ENCODE measurements at regions not wholly inside any gene's neighbourhood (a gene's known extent, or its start where the extent isn't known, plus 50 kb on each side); places are given as distances from the start of the nearest gene placed in this dataset.

GRCh38 chr14:81936902-81937301 lies 403.2 kb upstream of the SEL1L start (continued):
- no peak for TF ChIP-seq ZNF331 (CRISPR knock-in tag; IDR thresholded peaks at IDR 0.05; ENCODE audit: low read depth)
- TF ChIP-seq CREB1 (CRISPR knock-in tag; IDR thresholded peaks at IDR 0.05; ENCODE audit: low read depth) = no peak
- TF ChIP-seq, protein P1, sequence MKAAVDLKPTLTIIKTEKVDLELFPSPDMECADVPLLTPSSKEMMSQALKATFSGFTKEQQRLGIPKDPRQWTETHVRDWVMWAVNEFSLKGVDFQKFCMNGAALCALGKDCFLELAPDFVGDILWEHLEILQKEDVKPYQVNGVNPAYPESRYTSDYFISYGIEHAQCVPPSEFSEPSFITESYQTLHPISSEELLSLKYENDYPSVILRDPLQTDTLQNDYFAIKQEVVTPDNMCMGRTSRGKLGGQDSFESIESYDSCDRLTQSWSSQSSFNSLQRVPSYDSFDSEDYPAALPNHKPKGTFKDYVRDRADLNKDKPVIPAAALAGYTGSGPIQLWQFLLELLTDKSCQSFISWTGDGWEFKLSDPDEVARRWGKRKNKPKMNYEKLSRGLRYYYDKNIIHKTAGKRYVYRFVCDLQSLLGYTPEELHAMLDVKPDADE (IDR thresholded peaks at IDR 0.05) = no peak
- no peak for TF ChIP-seq ZNF114 (CRISPR knock-in tag; IDR thresholded peaks at IDR 0.05)
- no peak for TF ChIP-seq STAT1 (IDR thresholded peaks at IDR 0.05; ENCODE audit: unreplicated experiment)
- no peak for TF ChIP-seq NANOG (IDR thresholded peaks at IDR 0.05; ENCODE audit: borderline replicate concordance)
- TF ChIP-seq REST (IDR thresholded peaks at IDR 0.05; ENCODE audit: unreplicated experiment) = no peak

DNA sequence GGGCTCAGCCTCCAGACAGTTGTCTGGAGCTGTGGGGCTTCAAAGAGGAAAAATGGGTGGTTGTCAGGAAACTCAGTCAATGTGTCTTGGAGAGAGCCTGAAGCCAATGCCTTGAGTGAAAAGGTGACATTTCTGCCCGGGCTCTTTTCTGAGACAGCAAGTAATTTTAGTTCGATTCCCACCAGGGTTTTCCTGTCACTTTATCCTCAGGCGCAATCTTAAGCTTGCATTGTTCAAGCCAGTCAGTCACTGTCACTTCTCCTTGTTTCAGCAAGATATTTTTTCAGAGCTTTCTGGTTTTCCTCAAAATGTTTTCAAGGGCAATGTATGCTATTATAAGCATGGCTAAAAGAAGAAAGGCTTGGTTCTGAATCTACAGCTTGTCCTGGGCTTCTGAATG lies 404.7 kb upstream of the SEL1L start:
- peaks cover 20% of the 10 kb centered on the region for H3K36me3 Mint-ChIP-seq (ENCODE audit: low read depth)
- no peak for DNase-seq (ENCODE audit: low spot score)
- Histone ChIP-seq H3K27ac (ENCODE audit: low read depth) (no peak overlapping the region), H3F3A (replicated peaks; ENCODE audit: low read depth) (no peaks in the 10 kb centered on the region), H2AFZ (no peak overlapping the region), H3K27me3 (ENCODE audit: insufficient read depth) (no peaks in the 10 kb centered on the region), H4K20me1 (replicated peaks; ENCODE audit: insufficient read depth) (no peaks in the 10 kb centered on the region), H3K9me2 (ENCODE audit: insufficient read depth) (0 out of 2 replicates have a peak, but pooled peaks cover 6% of the 10 kb centered on the region), H3K4me1 (ENCODE audit: insufficient read depth) (peaks cover 8% of the 10 kb centered on the region), H3K79me2 (replicated peaks; ENCODE audit: insufficient read depth) (no peaks in the 10 kb centered on the region), H3K36me3 (ENCODE audit: insufficient read depth) (no peaks in the 10 kb centered on the region), H3K4me2 (no peak overlapping the region), H3K4me3 (no peak overlapping the region)
- ATAC-seq = no peak
- no peak overlapping the region for H3K27ac Mint-ChIP-seq
- H3K4me1 Mint-ChIP-seq = no peaks in the 10 kb centered on the region
- H3K9me3 Mint-ChIP-seq = peaks cover 86% of the 10 kb centered on the region
- no peak overlapping the region for H3K4me3 Mint-ChIP-seq
- H3K27me3 Mint-ChIP-seq (ENCODE audit: insufficient read depth, low read depth, poor library complexity) = peaks cover 2% of the 10 kb centered on the region
- no peak for TF ChIP-seq ZNF114 (CRISPR knock-in tag; IDR thresholded peaks at IDR 0.05)
- TF ChIP-seq POLR2AphosphoS5 (IDR thresholded peaks at IDR 0.05; ENCODE audit: low read depth) = no peak
- no peak for TF ChIP-seq JUNB (IDR thresholded peaks at IDR 0.05; ENCODE audit: unreplicated experiment)
- TF ChIP-seq EZH2 (IDR thresholded peaks at IDR 0.05; ENCODE audit: low read depth, unreplicated experiment) = no peak

- ATAC-seq = no peak
- Histone ChIP-seq H3K4me3 (no peak overlapping the region), H3K9me2 (ENCODE audit: insufficient read depth) (0 out of 2 replicates have a peak, but pooled peaks cover 6% of the 10 kb centered on the region), H3K79me2 (replicated peaks; ENCODE audit: insufficient read depth) (no peaks in the 10 kb centered on the region), H2AFZ (peak overlapping the region; percentile 35; the same call in 1 of the 2 replicates), H4K20me1 (replicated peaks; ENCODE audit: insufficient read depth) (no peaks in the 10 kb centered on the region), H3K4me1 (ENCODE audit: insufficient read depth) (peaks cover 8% of the 10 kb centered on the region), H3K4me2 (no peak overlapping the region), H3F3A (replicated peaks; ENCODE audit: low read depth) (no peaks in the 10 kb centered on the region), H3K27me3 (ENCODE audit: insufficient read depth) (no peaks in the 10 kb centered on the region), H3K36me3 (ENCODE audit: insufficient read depth) (no peaks in the 10 kb centered on the region), H3K27ac (ENCODE audit: low read depth) (no peak overlapping the region)
- DNase-seq (ENCODE audit: low spot score) = no peak
- Mint-ChIP-seq H3K36me3 (ENCODE audit: low read depth) (peaks cover 16% of the 10 kb centered on the region), H3K27ac (no peak overlapping the region), H3K9me3 (peaks cover 80% of the 10 kb centered on the region), H3K4me3 (no peak overlapping the region), H3K27me3 (ENCODE audit: insufficient read depth, low read depth, poor library complexity) (no peaks in the 10 kb centered on the region), H3K4me1 (no peaks in the 10 kb centered on the region)
- TF ChIP-seq EZH2phosphoT487 (IDR thresholded peaks at IDR 0.05; ENCODE audit: unreplicated experiment) = no peak
- no peak for TF ChIP-seq CREB1 (CRISPR knock-in tag; IDR thresholded peaks at IDR 0.05; ENCODE audit: low read depth)
- TF ChIP-seq JUNB (IDR thresholded peaks at IDR 0.05; ENCODE audit: unreplicated experiment) = no peak
- no peak for TF ChIP-seq EZH2 (IDR thresholded peaks at IDR 0.05; ENCODE audit: low read depth, unreplicated experiment)
- TF ChIP-seq REST (IDR thresholded peaks at IDR 0.05; ENCODE audit: unreplicated experiment) = no peak
- TF ChIP-seq, protein P1 (IDR thresholded peaks at IDR 0.05) = no peak
- no peak for TF ChIP-seq NANOG (IDR thresholded peaks at IDR 0.05; ENCODE audit: borderline replicate concordance)
These were observed 407.0 kb upstream of the SEL1L start for GRCh38 chr14:81940651-81941050.

Data from GM23338 (cell line).